ENCODE measurements at regions not wholly inside any gene's neighbourhood (a gene's known extent, or its start where the extent isn't known, plus 50 kb on each side); places are given as distances from the start of the nearest gene placed in this dataset.

DNA sequence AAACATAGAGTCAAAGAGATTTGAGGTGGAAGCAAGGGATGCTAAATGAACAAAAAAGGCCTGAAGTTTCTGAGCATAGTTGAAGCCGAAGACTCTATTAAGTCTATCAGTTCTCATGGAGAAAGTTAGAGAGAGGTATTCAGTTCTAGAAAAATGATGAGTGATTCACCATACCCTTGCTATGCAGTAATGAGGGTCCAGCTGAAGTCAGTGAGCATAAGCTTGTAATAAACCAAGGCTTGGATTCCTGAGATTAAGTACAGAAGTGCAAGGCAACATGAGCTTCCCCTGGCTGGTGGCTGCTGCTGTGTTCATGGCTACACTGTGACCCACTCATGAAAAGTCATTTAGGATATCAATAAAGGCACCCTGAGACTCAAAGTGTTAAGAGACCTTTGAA is 129.7 kb upstream of the MTAP start:
- no peak for ATAC-seq
- H3K36me3 Mint-ChIP-seq: no peaks in the 10 kb centered on the region
- no peak for DNase-seq (ENCODE audit: low spot score)
- peaks cover 28 to 39% of the 10 kb centered on the region in 2 donors for H3K27me3 Mint-ChIP-seq
- H3K4me3 Mint-ChIP-seq: no peak overlapping the region
- H3K27ac Mint-ChIP-seq: no peak overlapping the region
- no peaks in the 10 kb centered on the region for H3K9me3 Mint-ChIP-seq
- peaks cover 3 to 10% of the 10 kb centered on the region in 2 donors for H3K4me1 Mint-ChIP-seq (ENCODE audit: low read depth in 2 of 2)

DNA sequence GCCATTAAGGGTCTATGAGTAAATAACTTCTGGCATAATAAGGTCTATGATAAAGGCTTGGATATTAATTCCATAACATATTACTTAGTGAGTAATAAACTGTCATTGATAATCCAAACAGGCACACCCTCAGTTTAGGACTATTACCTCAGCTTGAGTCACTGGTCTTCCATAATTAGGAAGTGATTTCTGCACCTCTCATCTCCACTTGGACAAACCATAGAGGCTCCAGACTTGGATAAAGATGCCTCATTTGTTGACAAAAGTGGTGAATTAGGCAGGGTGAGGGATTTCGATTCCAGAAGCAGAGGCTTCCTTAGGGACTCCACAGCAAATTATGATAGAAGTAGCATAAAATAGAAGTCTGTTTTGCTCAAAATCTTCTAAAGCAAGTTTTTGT is 127.5 kb upstream of the MTAP start:
- no peak overlapping the region for H3K27ac Mint-ChIP-seq
- peaks cover 3 to 8% of the 10 kb centered on the region in 2 donors for H3K4me1 Mint-ChIP-seq (ENCODE audit: low read depth in 2 of 2)
- H3K27me3 Mint-ChIP-seq: peaks cover 21 to 32% of the 10 kb centered on the region in 2 donors
- ATAC-seq (no peak), DNase-seq (ENCODE audit: low spot score) (no peak)
- H3K4me3 Mint-ChIP-seq: no peak overlapping the region
- H3K36me3 Mint-ChIP-seq: no peaks in the 10 kb centered on the region
- H3K9me3 Mint-ChIP-seq: no peaks in the 10 kb centered on the region

- H3K36me3 Mint-ChIP-seq: no peaks in the 10 kb centered on the region
- ATAC-seq (no peak), DNase-seq (ENCODE audit: low spot score) (no peak)
- H3K4me1 Mint-ChIP-seq (ENCODE audit: low read depth in 2 of 2): no peaks in the 10 kb centered on the region
- no peaks in the 10 kb centered on the region for H3K9me3 Mint-ChIP-seq
- peaks cover 20 to 23% of the 10 kb centered on the region in 2 donors for H3K27me3 Mint-ChIP-seq
- H3K4me3 Mint-ChIP-seq: no peak overlapping the region
- H3K27ac Mint-ChIP-seq: no peak overlapping the region
Measured at GRCh38 chr9:21677387-21677786, 125.0 kb upstream of the MTAP start.

DNA sequence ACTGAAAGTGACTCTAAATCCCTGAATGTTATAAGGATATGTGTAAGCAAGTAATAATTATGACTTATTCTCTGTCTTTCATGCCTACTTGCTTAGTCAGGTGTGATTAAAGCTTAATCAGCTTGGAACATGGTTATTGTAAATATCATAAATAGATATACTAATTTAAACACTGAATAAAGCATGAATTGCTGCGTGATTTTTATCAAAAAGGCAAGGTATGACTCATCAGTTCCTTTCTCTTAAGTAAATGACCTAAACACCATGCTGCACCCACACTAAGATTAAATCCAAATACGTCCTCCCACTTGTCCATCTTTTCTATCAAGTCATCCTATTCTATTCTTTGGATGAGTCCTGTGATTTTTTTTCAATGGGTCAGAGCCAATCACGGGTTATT is 124.6 kb upstream of the MTAP start:
- no peak for ATAC-seq
- Mint-ChIP-seq H3K27ac (no peak overlapping the region), H3K9me3 (no peaks in the 10 kb centered on the region)

DNA sequence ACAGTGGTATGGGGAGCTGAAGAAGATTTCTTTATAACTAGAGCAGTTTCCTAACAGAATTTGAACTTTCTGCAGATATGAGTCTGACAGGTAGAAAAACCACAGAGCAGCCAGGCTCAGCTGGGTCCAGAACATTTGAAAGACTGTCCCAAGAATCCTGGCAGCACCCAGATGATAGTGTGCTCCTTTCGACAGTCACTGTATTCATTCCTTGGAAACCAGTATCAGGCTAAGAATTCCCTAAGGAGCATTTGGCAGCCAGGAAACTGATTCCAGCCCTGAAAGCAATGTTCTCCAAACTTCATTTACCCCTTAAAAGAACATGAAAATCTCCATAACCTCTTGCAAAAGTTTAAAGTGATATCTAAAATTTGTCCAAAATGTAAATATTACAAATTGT is 123.0 kb upstream of the MTAP start:
- H3K4me1 Mint-ChIP-seq (ENCODE audit: low read depth in 2 of 2): no peaks in the 10 kb centered on the region
- H3K9me3 Mint-ChIP-seq: no peaks in the 10 kb centered on the region
- no peak overlapping the region for H3K4me3 Mint-ChIP-seq
- no peak overlapping the region for H3K27ac Mint-ChIP-seq
- no peak for ATAC-seq
- H3K27me3 Mint-ChIP-seq: peaks cover 12 to 14% of the 10 kb centered on the region in 2 donors
- no peak for DNase-seq (ENCODE audit: low spot score)
- no peaks in the 10 kb centered on the region for H3K36me3 Mint-ChIP-seq

More for the DNA sequence above, 124.6 kb upstream of the MTAP start:
- no peak for DNase-seq (ENCODE audit: low spot score)
- peaks cover 16 to 20% of the 10 kb centered on the region in 2 donors for H3K27me3 Mint-ChIP-seq
- H3K4me1 Mint-ChIP-seq (ENCODE audit: low read depth in 2 of 2): no peaks in the 10 kb centered on the region
- no peaks in the 10 kb centered on the region for H3K36me3 Mint-ChIP-seq
- no peak overlapping the region for H3K4me3 Mint-ChIP-seq

DNA sequence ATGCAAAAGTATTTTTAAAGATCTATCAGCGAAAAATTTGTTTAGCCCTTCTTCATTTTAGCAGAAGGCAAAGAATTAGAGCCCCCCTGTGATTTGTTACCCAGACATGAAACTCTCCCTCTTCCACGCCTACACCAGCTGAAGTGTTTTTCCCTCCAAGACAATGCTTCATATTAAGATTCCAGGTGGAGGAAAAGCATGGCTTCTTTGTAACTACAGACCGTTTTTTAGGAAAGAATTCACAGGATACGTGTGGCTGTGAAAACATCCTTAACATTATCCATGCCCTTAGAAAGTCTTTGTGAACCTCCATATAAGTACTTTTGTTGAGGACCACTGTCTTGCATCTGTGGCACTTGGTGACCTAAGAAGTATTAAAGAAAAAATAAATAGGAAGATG is 121.8 kb upstream of the MTAP start:
- Mint-ChIP-seq H3K4me1 (ENCODE audit: low read depth in 2 of 2) (no peaks in the 10 kb centered on the region), H3K9me3 (no peaks in the 10 kb centered on the region), H3K4me3 (no peak overlapping the region), H3K36me3 (no peaks in the 10 kb centered on the region), H3K27me3 (peaks cover 6 to 10% of the 10 kb centered on the region in 2 donors), H3K27ac (no peak overlapping the region)
- DNase-seq (ENCODE audit: low spot score) (no peak), ATAC-seq (no peak)

GRCh38 chr9:21681641-21682040 is 120.8 kb upstream of the MTAP start:
- Mint-ChIP-seq H3K27ac (no peak overlapping the region), H3K4me1 (ENCODE audit: low read depth in 2 of 2) (no peaks in the 10 kb centered on the region), H3K9me3 (no peaks in the 10 kb centered on the region), H3K36me3 (no peaks in the 10 kb centered on the region), H3K27me3 (peaks cover 6 to 7% of the 10 kb centered on the region in 2 donors), H3K4me3 (no peak overlapping the region)
- ATAC-seq: no peak
- DNase-seq (ENCODE audit: low spot score): no peak

- H3K9me3 Mint-ChIP-seq: no peaks in the 10 kb centered on the region
Measured at GRCh38 chr9:21682381-21682780, 120.1 kb upstream of the MTAP start.

DNA sequence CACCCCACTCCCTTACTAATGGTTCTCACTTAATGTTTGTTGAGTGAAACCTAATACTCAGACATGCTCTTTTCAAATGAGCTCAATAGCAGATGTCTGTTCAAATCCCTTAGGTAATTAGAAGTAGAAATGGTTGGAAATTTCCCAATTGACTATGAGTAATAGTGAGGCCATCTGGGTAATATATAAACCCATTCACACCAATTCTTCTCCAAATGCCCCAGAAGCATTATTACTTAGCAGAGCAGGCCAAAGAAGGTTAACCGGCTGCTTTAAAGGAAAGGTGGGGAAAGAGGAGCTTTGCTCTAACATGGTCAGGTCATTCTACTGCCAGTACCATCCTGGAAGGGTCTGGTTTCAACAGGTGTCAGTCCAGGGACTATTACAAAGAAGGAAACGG is 119.5 kb upstream of the MTAP start:
- Mint-ChIP-seq H3K4me1 (ENCODE audit: low read depth in 2 of 2) (no peaks in the 10 kb centered on the region), H3K36me3 (no peaks in the 10 kb centered on the region)

More at GRCh38 chr9:21682381-21682780, 120.1 kb upstream of the MTAP start:
- no peak for ATAC-seq
- Mint-ChIP-seq H3K4me1 (ENCODE audit: low read depth in 2 of 2) (no peaks in the 10 kb centered on the region), H3K36me3 (no peaks in the 10 kb centered on the region), H3K27me3 (peaks cover 6 to 7% of the 10 kb centered on the region in 2 donors), H3K4me3 (no peak overlapping the region), H3K27ac (no peak overlapping the region)
- no peak for DNase-seq (ENCODE audit: low spot score)

GRCh38 chr9:21683484-21684175 is 118.8 kb upstream of the MTAP start:
- Mint-ChIP-seq H3K27ac (no peak overlapping the region), H3K27me3 (peaks cover 6 to 7% of the 10 kb centered on the region in 2 donors)
- ATAC-seq: no peak

More for the DNA sequence above, 119.5 kb upstream of the MTAP start:
- Mint-ChIP-seq H3K27me3 (peaks cover 6 to 7% of the 10 kb centered on the region in 2 donors), H3K9me3 (no peaks in the 10 kb centered on the region), H3K27ac (no peak overlapping the region), H3K4me3 (no peak overlapping the region)
- no peak for DNase-seq (ENCODE audit: low spot score)
- no peak for ATAC-seq

GRCh38 chr9:21684231-21684630 is 118.2 kb upstream of the MTAP start:
- Mint-ChIP-seq H3K4me3 (no peak overlapping the region), H3K9me3 (no peaks in the 10 kb centered on the region), H3K4me1 (ENCODE audit: low read depth in 2 of 2) (no peaks in the 10 kb centered on the region), H3K36me3 (no peaks in the 10 kb centered on the region), H3K27me3 (peaks cover 6 to 7% of the 10 kb centered on the region in 2 donors), H3K27ac (no peak overlapping the region)
- no peak for DNase-seq (ENCODE audit: low spot score)
- ATAC-seq: no peak

More at GRCh38 chr9:21683484-21684175, 118.8 kb upstream of the MTAP start:
- no peaks in the 10 kb centered on the region for H3K4me1 Mint-ChIP-seq (ENCODE audit: low read depth in 2 of 2)
- no peak for DNase-seq (ENCODE audit: low spot score)
- no peaks in the 10 kb centered on the region for H3K9me3 Mint-ChIP-seq
- no peak overlapping the region for H3K4me3 Mint-ChIP-seq
- H3K36me3 Mint-ChIP-seq: no peaks in the 10 kb centered on the region

DNA sequence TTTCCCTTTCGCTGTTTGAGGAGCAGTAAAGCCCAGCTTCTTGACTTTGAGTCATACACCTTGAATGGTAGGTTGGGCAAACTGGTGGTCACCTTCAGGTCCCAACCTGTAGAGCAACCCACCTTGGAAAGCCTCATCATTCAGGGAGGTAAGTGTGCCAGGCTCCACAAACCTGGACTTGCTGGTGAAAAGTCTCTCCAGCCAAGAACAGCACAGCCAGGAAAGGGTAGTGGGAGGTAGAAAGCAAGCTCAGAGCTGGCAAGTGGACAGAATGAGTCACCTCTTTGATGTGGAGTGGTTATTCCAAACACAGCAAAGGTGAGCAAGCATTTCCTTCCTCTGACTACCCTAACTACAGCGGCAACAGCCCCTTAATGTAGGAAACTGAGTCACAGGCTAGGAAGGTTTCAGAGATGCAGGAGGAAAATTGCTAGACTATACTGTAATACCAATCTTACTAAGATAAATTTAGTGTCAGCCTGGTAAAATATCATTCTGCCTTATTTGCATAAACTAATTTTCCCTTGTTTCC is 117.5 kb upstream of the MTAP start:
- H3K9me3 Mint-ChIP-seq: no peaks in the 10 kb centered on the region
- H3K27me3 Mint-ChIP-seq: peaks cover 6 to 10% of the 10 kb centered on the region in 2 donors
- no peaks in the 10 kb centered on the region for H3K36me3 Mint-ChIP-seq
- DNase-seq (ENCODE audit: low spot score) (no peak), ATAC-seq (no peak)
- H3K4me1 Mint-ChIP-seq (ENCODE audit: low read depth in 2 of 2): no peaks in the 10 kb centered on the region
- no peak overlapping the region for H3K4me3 Mint-ChIP-seq
- no peak overlapping the region for H3K27ac Mint-ChIP-seq

DNA sequence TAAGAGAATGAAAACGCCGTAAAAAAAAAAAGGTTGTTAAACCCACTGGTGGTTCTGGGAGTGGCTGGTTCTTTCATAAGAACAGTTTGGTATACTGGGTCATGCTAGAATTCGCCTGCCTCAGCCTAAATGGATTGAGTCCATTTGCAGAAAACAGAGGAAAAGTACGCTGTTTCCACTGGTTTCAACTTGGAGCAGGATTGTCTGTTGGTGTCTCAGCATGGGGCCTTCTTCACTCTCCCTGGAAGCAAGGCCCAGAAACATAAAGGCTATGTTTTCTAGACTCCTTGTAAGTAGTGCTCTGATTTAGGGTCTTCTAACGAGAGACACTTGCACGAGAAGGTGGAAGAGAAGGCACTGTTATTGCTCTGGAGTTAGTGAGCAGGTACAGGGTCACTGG is 116.9 kb upstream of the MTAP start:
- H3K27ac Mint-ChIP-seq: no peak overlapping the region
- no peaks in the 10 kb centered on the region for H3K36me3 Mint-ChIP-seq
- peaks cover 6 to 9% of the 10 kb centered on the region in 2 donors for H3K27me3 Mint-ChIP-seq
- H3K4me3 Mint-ChIP-seq: no peak overlapping the region
- no peaks in the 10 kb centered on the region for H3K4me1 Mint-ChIP-seq (ENCODE audit: low read depth in 2 of 2)
- no peak for ATAC-seq
- H3K9me3 Mint-ChIP-seq: no peaks in the 10 kb centered on the region
- no peak for DNase-seq (ENCODE audit: low spot score)

- no peak overlapping the region for H3K27ac Mint-ChIP-seq
- no peaks in the 10 kb centered on the region for H3K4me1 Mint-ChIP-seq (ENCODE audit: low read depth in 2 of 2)
- H3K27me3 Mint-ChIP-seq: peaks cover 14 to 18% of the 10 kb centered on the region in 2 donors
- ATAC-seq: no peak
- no peak for DNase-seq (ENCODE audit: low spot score)
- no peaks in the 10 kb centered on the region for H3K36me3 Mint-ChIP-seq
- no peak overlapping the region for H3K4me3 Mint-ChIP-seq
- H3K9me3 Mint-ChIP-seq: no peaks in the 10 kb centered on the region
Measured at GRCh38 chr9:21686738-21687137, 115.7 kb upstream of the MTAP start.

All from natural killer cell treated with Interleukin-12 subunit alpha and Interleukin-12 subunit beta and Interleukin-15 and Interleukin-18, amount 100 ng/mL, for 72 hours (primary cell).